ENCODE measurements at regions not wholly inside any gene's neighbourhood (a gene's known extent, or its start where the extent isn't known, plus 50 kb on each side); places are given as distances from the start of the nearest gene placed in this dataset.
A peak's percentile ranks its signal among the peaks of the same experiment; 100 is the strongest.

GRCh38 chr10:131747251-131747650 lies 153.6 kb upstream of the PPP2R2D start:
- Mint-ChIP-seq H3K27me3 (ENCODE audit: unreplicated experiment) (peaks cover 10% of the 10 kb centered on the region), H3K27ac (ENCODE audit: unreplicated experiment) (no peak overlapping the region), H3K4me1 (ENCODE audit: low read depth, unreplicated experiment) (peaks cover 17% of the 10 kb centered on the region)

GRCh38 chr10:131747791-131748190 lies 153.0 kb upstream of the PPP2R2D start:
- peaks cover 10% of the 10 kb centered on the region for H3K27me3 Mint-ChIP-seq (ENCODE audit: unreplicated experiment)
- H3K4me3 Mint-ChIP-seq (ENCODE audit: unreplicated experiment), result no peak overlapping the region
- H3K4me1 Mint-ChIP-seq (ENCODE audit: low read depth, unreplicated experiment), result peaks cover 17% of the 10 kb centered on the region
- peaks cover 18% of the 10 kb centered on the region for H3K9me3 Mint-ChIP-seq (ENCODE audit: unreplicated experiment)
- H3K36me3 Mint-ChIP-seq (ENCODE audit: unreplicated experiment), result peaks cover 5% of the 10 kb centered on the region
- DNase-seq, result peak; percentile 13
- TF ChIP-seq, protein P1, sequence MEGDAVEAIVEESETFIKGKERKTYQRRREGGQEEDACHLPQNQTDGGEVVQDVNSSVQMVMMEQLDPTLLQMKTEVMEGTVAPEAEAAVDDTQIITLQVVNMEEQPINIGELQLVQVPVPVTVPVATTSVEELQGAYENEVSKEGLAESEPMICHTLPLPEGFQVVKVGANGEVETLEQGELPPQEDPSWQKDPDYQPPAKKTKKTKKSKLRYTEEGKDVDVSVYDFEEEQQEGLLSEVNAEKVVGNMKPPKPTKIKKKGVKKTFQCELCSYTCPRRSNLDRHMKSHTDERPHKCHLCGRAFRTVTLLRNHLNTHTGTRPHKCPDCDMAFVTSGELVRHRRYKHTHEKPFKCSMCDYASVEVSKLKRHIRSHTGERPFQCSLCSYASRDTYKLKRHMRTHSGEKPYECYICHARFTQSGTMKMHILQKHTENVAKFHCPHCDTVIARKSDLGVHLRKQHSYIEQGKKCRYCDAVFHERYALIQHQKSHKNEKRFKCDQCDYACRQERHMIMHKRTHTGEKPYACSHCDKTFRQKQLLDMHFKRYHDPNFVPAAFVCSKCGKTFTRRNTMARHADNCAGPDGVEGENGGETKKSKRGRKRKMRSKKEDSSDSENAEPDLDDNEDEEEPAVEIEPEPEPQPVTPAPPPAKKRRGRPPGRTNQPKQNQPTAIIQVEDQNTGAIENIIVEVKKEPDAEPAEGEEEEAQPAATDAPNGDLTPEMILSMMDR (IDR thresholded peaks at IDR 0.05; ENCODE audit: partially characterized antibody, unreplicated experiment), result no peak
- no peak overlapping the region for H3K27ac Mint-ChIP-seq (ENCODE audit: unreplicated experiment)

More at GRCh38 chr10:131747251-131747650, 153.6 kb upstream of the PPP2R2D start:
- peaks cover 5% of the 10 kb centered on the region for H3K36me3 Mint-ChIP-seq (ENCODE audit: unreplicated experiment)
- TF ChIP-seq, protein P1 (IDR thresholded peaks at IDR 0.05; ENCODE audit: partially characterized antibody, unreplicated experiment), result no peak
- peak; percentile 9 for DNase-seq
- H3K4me3 Mint-ChIP-seq (ENCODE audit: unreplicated experiment), result no peak overlapping the region
- H3K9me3 Mint-ChIP-seq (ENCODE audit: unreplicated experiment), result peaks cover 18% of the 10 kb centered on the region

GRCh38 chr10:131748191-131748590 lies 152.6 kb upstream of the PPP2R2D start:
- DNase-seq, result no peak
- peak overlapping the region; percentile 2 for H3K4me3 Mint-ChIP-seq (ENCODE audit: unreplicated experiment)
- peaks cover 17% of the 10 kb centered on the region for H3K4me1 Mint-ChIP-seq (ENCODE audit: low read depth, unreplicated experiment)
- TF ChIP-seq, protein P1 (IDR thresholded peaks at IDR 0.05; ENCODE audit: partially characterized antibody, unreplicated experiment), result no peak
- H3K9me3 Mint-ChIP-seq (ENCODE audit: unreplicated experiment), result peaks cover 18% of the 10 kb centered on the region
- peak overlapping the region; percentile 23 for H3K27ac Mint-ChIP-seq (ENCODE audit: unreplicated experiment)
- peaks cover 10% of the 10 kb centered on the region for H3K27me3 Mint-ChIP-seq (ENCODE audit: unreplicated experiment)
- H3K36me3 Mint-ChIP-seq (ENCODE audit: unreplicated experiment), result peaks cover 5% of the 10 kb centered on the region

GRCh38 chr10:131748831-131749766 lies 151.7 kb upstream of the PPP2R2D start:
- Mint-ChIP-seq H3K4me3 (ENCODE audit: unreplicated experiment) (peak overlapping the region; percentile 42), H3K9me3 (ENCODE audit: unreplicated experiment) (peaks cover 15% of the 10 kb centered on the region), H3K27me3 (ENCODE audit: unreplicated experiment) (peaks cover 10% of the 10 kb centered on the region), H3K36me3 (ENCODE audit: unreplicated experiment) (peaks cover 5% of the 10 kb centered on the region), H3K4me1 (ENCODE audit: low read depth, unreplicated experiment) (peaks cover 15% of the 10 kb centered on the region), H3K27ac (ENCODE audit: unreplicated experiment) (peak overlapping the region; percentile 66)
- DNase-seq, result peak; percentile 48
- TF ChIP-seq, protein P1 (IDR thresholded peaks at IDR 0.05; ENCODE audit: partially characterized antibody, unreplicated experiment), result no peak

DNA sequence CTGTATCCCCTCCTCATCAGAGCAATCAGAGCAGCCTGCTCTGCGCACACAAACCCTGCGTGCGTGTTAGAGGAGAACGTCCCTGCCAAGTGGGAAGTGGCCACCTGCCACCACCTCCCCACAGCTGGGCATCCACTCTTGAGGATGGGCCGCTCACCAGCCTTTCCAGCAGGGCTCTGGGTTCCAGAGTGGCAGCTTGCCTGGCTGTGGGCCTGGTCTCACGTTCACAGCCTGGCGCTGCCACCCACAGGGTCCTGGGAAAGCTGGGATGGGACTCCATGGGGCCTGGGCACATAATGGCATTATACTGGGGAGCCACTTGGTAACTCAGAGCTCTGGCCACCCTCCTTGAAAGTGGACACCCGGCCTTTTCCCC lies 151.1 kb upstream of the PPP2R2D start:
- Mint-ChIP-seq H3K4me1 (ENCODE audit: low read depth, unreplicated experiment) (peaks cover 13% of the 10 kb centered on the region), H3K4me3 (ENCODE audit: unreplicated experiment) (peak overlapping the region; percentile 46), H3K27me3 (ENCODE audit: unreplicated experiment) (peaks cover 9% of the 10 kb centered on the region), H3K27ac (ENCODE audit: unreplicated experiment) (no peak overlapping the region), H3K36me3 (ENCODE audit: unreplicated experiment) (peaks cover 5% of the 10 kb centered on the region), H3K9me3 (ENCODE audit: unreplicated experiment) (peaks cover 13% of the 10 kb centered on the region)
- no peak for DNase-seq
- TF ChIP-seq, protein P1 (IDR thresholded peaks at IDR 0.05; ENCODE audit: partially characterized antibody, unreplicated experiment), result no peak
